GM12892 (cell line): ENCODE measurements at regions not wholly inside any gene's neighbourhood (a gene's known extent, or its start where the extent isn't known, plus 50 kb on each side); places are given as distances from the start of the nearest gene placed in this dataset.

ENCODE experiments used
- DNase-seq: peaks from one replicate; pipeline ENCODE4 v3.0.0; 2011; ENCODE audit not compliant: insufficient read length
- FAIRE-seq: peaks from 2 replicates; lab custom pipeline; 2011; peaks lifted over from hg19 to GRCh38; lab: Jason Lieb, UNC
- POLR2A ChIP-seq: IDR thresholded peaks from 2 replicates; pipeline ENCODE4 v1.6.1; 2011; ENCODE audit warnings: low read depth, low read length, control low read depth
- POLR2AphosphoS5 ChIP-seq: IDR thresholded peaks from 2 replicates; pipeline ENCODE4 v1.6.1; 2011; ENCODE audit warnings: low read depth, low read length, control low read depth
- TAF1 ChIP-seq: IDR thresholded peaks from 2 replicates; pipeline ENCODE4 v1.6.1; 2011; ENCODE audit warnings: low read depth, mild to moderate bottlenecking, control low read depth, low read length, borderline replicate concordance

- DNase-seq, result no peak
- TF ChIP-seq TAF1 (no peak), POLR2A (no peak), POLR2AphosphoS5 (no peak)
Measured at GRCh38 chr2:16287831-16288230, 347.5 kb downstream of the MYCN start.

GRCh38 chr2:16287281-16287680, 346.9 kb downstream of the MYCN start:
- TF ChIP-seq POLR2A (no peak), POLR2AphosphoS5 (no peak), TAF1 (no peak)
- DNase-seq (no peak), FAIRE-seq (no peak)

More at GRCh38 chr2:16287831-16288230, 347.5 kb downstream of the MYCN start:
- FAIRE-seq, result no peak

GRCh38 chr2:16285813-16286510, 345.6 kb downstream of the MYCN start:
- DNase-seq (no peak), FAIRE-seq (no peak)
- TF ChIP-seq TAF1 (no peak), POLR2A (no peak), POLR2AphosphoS5 (no peak)

GRCh38 chr2:16284941-16285625, 344.7 kb downstream of the MYCN start:
- no peak for DNase-seq
- FAIRE-seq, result no peak
- TF ChIP-seq POLR2AphosphoS5 (no peak), TAF1 (no peak), POLR2A (no peak)

GRCh38 chr2:16283071-16283850, 342.9 kb downstream of the MYCN start:
- FAIRE-seq (no peak), DNase-seq (no peak)
- TF ChIP-seq TAF1, result no peak
- no peak for TF ChIP-seq POLR2A
- no peak for TF ChIP-seq POLR2AphosphoS5

GRCh38 chr2:16282511-16282910, 342.2 kb downstream of the MYCN start:
- FAIRE-seq, result no peak
- TF ChIP-seq TAF1 (no peak), POLR2AphosphoS5 (no peak), POLR2A (no peak)
- no peak for DNase-seq

GRCh38 chr2:16281451-16282335, 341.3 kb downstream of the MYCN start:
- TF ChIP-seq POLR2AphosphoS5 (no peak), POLR2A (no peak), TAF1 (no peak)
- FAIRE-seq, result no peak
- no peak for DNase-seq

GRCh38 chr2:16280081-16280480, 339.7 kb downstream of the MYCN start:
- DNase-seq (no peak), FAIRE-seq (no peak)
- no peak for TF ChIP-seq POLR2AphosphoS5
- no peak for TF ChIP-seq TAF1
- no peak for TF ChIP-seq POLR2A

- no peak for FAIRE-seq
- no peak for DNase-seq
- TF ChIP-seq POLR2AphosphoS5 (no peak), POLR2A (no peak), TAF1 (no peak)
Measured at GRCh38 chr2:16279641-16280040, 339.3 kb downstream of the MYCN start.

- no peak for TF ChIP-seq POLR2A
- no peak for DNase-seq
- FAIRE-seq, result no peak
Measured at GRCh38 chr2:16279201-16279570, 338.8 kb downstream of the MYCN start.
